Breast epithelium (tissue), 4 donors: ENCODE measurements at regions not wholly inside any gene's neighbourhood (a gene's known extent, or its start where the extent isn't known, plus 50 kb on each side); places are given as distances from the start of the nearest gene placed in this dataset.

Source experiments
- DNase-seq, 2 donors: peaks; one replicate each; pipeline ENCODE4 v3.0.0-alpha.2; 2019; ENCODE audit warnings: low spot score in 2 of 2
- H3K27ac ChIP-seq, 2 donors: fragments of 200-600 bp; sonication (generic) in 1 of 2; one replicate each; pipeline ENCODE4 v1.5.1; 2016 to 2019; ENCODE audit warnings: mild to moderate bottlenecking in 1 of 2
- H3K27me3 ChIP-seq, 2 donors: fragments of 200-600 bp; sonication (generic) in 1 of 2; one replicate each; pipeline versions ENCODE4 v1.5.1 to v1.6.0; 2017 to 2019; ENCODE audit warnings: control low read depth in 1 of 2, mild to moderate bottlenecking in 1 of 2
- H3K36me3 ChIP-seq: fragments of 200-600 bp; one replicate; pipeline ENCODE4 v1.5.1; 2019
- H3K4me1 ChIP-seq, 2 donors: fragments of 200-600 bp; sonication (generic); one replicate each; pipeline ENCODE4 v1.5.1; 2016 to 2019; ENCODE audit warnings: control low read depth in 1 of 2
- H3K4me3 ChIP-seq, 3 donors: fragments of 200-600 bp; sonication (generic); 1 replicate in 2 of 3; 2 replicates in 1 of 3; pipeline ENCODE4 v1.5.1; 2016 to 2019; ENCODE audit warnings: mild to moderate bottlenecking in 3 of 3, moderate library complexity in 2 of 3
- H3K9me3 ChIP-seq, 2 donors: fragments of 200-600 bp; sonication (generic) in 1 of 2; one replicate each; pipeline ENCODE4 v1.5.1; 2016 to 2019; ENCODE audit warnings: control low read depth in 1 of 2
- CTCF ChIP-seq, 3 donors: fragments of 450-650 bp; IDR thresholded peaks; one replicate each; pipeline ENCODE4 v1.5.1; 2016 to 2017; ENCODE audit warnings: antibody characterized with exemption in 3 of 3, mild to moderate bottlenecking in 3 of 3, moderate library complexity in 3 of 3
- POLR2A ChIP-seq: fragments of 450-650 bp; IDR thresholded peaks from one replicate; pipeline ENCODE4 v1.6.1; 2016; ENCODE audit warnings: antibody characterized with exemption, mild to moderate bottlenecking, moderate library complexity
- POLR2AphosphoS5 ChIP-seq, 3 donors: sonication (generic); formaldehyde crosslinking; IDR thresholded peaks; one replicate each; pipeline ENCODE4 v1.6.1; 2017; ENCODE audit warnings: antibody characterized with exemption in 3 of 3
- intact Hi-C: fragments of 100-400 bp; cut with DNase I; formaldehyde crosslinking; loops from one replicate; pipeline ENCODE4 v1.15.1; 2023; ENCODE audit warnings: low total_unique reads

GRCh38 chr2:216274194-216274840 is 98.0 kb downstream of the MARCHF4 start:
- Histone ChIP-seq H3K27me3 (no peaks in the 10 kb centered on the region), H3K27ac (no peak overlapping the region), H3K36me3 (no peaks in the 10 kb centered on the region), H3K9me3 (no peaks in the 10 kb centered on the region), H3K4me3 (no peak overlapping the region), H3K4me1 (no peaks in the 10 kb centered on the region)
- intact Hi-C loops = no loop called here
- TF ChIP-seq POLR2AphosphoS5 (IDR thresholded peaks at IDR 0.05) (no peak), CTCF (IDR thresholded peaks at IDR 0.05) (no peak), POLR2A (no peak)
- no peak for DNase-seq

GRCh38 chr2:216261042-216261537 is 111.2 kb downstream of the MARCHF4 start:
- no peak for DNase-seq
- Histone ChIP-seq H3K4me3 (no peak overlapping the region), H3K27ac (no peak overlapping the region), H3K4me1 (no peaks in the 10 kb centered on the region), H3K36me3 (no peaks in the 10 kb centered on the region), H3K27me3 (no peaks in the 10 kb centered on the region), H3K9me3 (no peaks in the 10 kb centered on the region)
- TF ChIP-seq CTCF (IDR thresholded peaks at IDR 0.05) = no peak
- TF ChIP-seq POLR2AphosphoS5 (IDR thresholded peaks at IDR 0.05) = no peak
- no peak for TF ChIP-seq POLR2A
- intact Hi-C loops = no loop called here

- H3K4me1 ChIP-seq = no peaks in the 10 kb centered on the region
- DNase-seq = no peak
- H3K4me3 ChIP-seq = no peak overlapping the region
- TF ChIP-seq POLR2A (no peak), CTCF (IDR thresholded peaks at IDR 0.05) (no peak), POLR2AphosphoS5 (IDR thresholded peaks at IDR 0.05) (no peak)
- intact Hi-C loops = no loop called here
- H3K9me3 ChIP-seq = no peaks in the 10 kb centered on the region
- no peak overlapping the region for H3K27ac ChIP-seq
- no peaks in the 10 kb centered on the region for H3K27me3 ChIP-seq
- no peaks in the 10 kb centered on the region for H3K36me3 ChIP-seq
Observed at GRCh38 chr2:216260629-216261028, 111.7 kb downstream of the MARCHF4 start.

- TF ChIP-seq POLR2A = no peak
- no peak for TF ChIP-seq POLR2AphosphoS5 (IDR thresholded peaks at IDR 0.05)
- no peak for TF ChIP-seq CTCF (IDR thresholded peaks at IDR 0.05)
- H3K4me1 ChIP-seq = no peaks in the 10 kb centered on the region
- no peaks in the 10 kb centered on the region for H3K36me3 ChIP-seq
- intact Hi-C loops = no loop called here
- DNase-seq = no peak
- H3K4me3 ChIP-seq = no peak overlapping the region
- no peaks in the 10 kb centered on the region for H3K27me3 ChIP-seq
- no peaks in the 10 kb centered on the region for H3K9me3 ChIP-seq
- no peak overlapping the region for H3K27ac ChIP-seq
Observed at GRCh38 chr2:216259081-216259480, 113.2 kb downstream of the MARCHF4 start.

GRCh38 chr2:216257089-216257488 is 115.2 kb downstream of the MARCHF4 start:
- DNase-seq = no peak
- Histone ChIP-seq H3K9me3 (no peaks in the 10 kb centered on the region), H3K36me3 (no peaks in the 10 kb centered on the region), H3K4me3 (no peak overlapping the region), H3K27me3 (no peaks in the 10 kb centered on the region), H3K4me1 (no peaks in the 10 kb centered on the region), H3K27ac (no peak overlapping the region)
- intact Hi-C loops = no loop called here
- TF ChIP-seq POLR2AphosphoS5 (IDR thresholded peaks at IDR 0.05) = no peak
